Stimulated activated CD8-positive, alpha-beta memory T cell treated with anti-CD3 and anti-CD28 coated beads, Interleukin-7, amount 100 ng/mL, for 4 hours (primary cell): ENCODE measurements at regions not wholly inside any gene's neighbourhood (a gene's known extent, or its start where the extent isn't known, plus 50 kb on each side); places are given as distances from the start of the nearest gene placed in this dataset.
"Not testable (repeated sequence)": the region's sequence is repeated elsewhere in the genome, so short reads cannot be mapped to it uniquely, and the experiment has no call there.

ENCODE experiments used
- DNase-seq, 2 donors: peaks; one replicate each; pipeline ENCODE4 v3.0.0-alpha.2; 2020; ENCODE audit warnings: low read depth in 2 of 2

- DNase-seq: not testable (repeated sequence)
Measured at GRCh38 chr6:14389776-14390175, 272.2 kb downstream of the CD83 start.

GRCh38 chr6:14390805-14391204 is 273.2 kb downstream of the CD83 start:
- no peak for DNase-seq

- DNase-seq: no peak
Measured at GRCh38 chr6:14393910-14394309, 276.3 kb downstream of the CD83 start.

GRCh38 chr6:14396392-14396791 is 278.8 kb downstream of the CD83 start:
- no peak for DNase-seq

GRCh38 chr6:14396826-14397517 is 279.4 kb downstream of the CD83 start:
- DNase-seq: no peak

DNA sequence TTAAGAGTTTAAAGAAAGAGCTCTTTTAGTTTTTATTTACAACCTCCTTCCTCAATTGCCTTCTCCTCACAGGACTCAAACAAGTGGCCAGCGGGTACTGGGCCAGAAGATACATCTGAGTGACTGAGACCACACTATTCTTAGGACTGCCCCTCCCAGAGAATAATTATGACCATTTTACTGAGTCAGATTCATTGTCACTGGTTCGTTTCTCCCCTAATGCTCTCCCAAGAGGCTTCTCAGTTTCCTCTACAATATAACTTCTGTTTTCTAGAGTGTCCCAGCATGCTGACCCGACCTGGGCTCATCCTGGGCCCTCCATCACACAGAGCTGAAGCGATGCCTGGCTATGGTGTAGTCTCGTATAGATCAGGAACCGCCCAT is 279.9 kb downstream of the CD83 start:
- no peak for DNase-seq

DNA sequence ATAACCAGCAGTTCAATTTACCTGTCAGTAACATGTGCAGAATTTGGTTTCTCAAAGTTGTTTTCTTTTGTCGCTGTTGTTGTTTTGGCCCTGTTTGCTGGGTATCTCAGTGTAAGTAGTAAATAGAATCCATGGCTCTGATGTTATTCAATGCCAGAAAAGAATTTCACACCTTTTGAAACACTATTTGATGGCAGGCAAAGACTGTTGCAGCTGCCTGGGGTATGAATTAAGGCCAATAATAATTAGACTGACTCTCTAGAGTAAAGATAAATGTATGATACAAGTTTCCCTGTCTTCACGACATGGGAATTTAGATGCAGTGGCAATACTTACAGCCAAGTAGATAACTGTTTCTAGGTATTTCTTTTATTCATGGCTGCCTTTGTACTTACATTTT is 281.4 kb downstream of the CD83 start:
- DNase-seq: no peak

GRCh38 chr6:14399635-14400034 is 282.1 kb downstream of the CD83 start:
- DNase-seq: no peak

DNA sequence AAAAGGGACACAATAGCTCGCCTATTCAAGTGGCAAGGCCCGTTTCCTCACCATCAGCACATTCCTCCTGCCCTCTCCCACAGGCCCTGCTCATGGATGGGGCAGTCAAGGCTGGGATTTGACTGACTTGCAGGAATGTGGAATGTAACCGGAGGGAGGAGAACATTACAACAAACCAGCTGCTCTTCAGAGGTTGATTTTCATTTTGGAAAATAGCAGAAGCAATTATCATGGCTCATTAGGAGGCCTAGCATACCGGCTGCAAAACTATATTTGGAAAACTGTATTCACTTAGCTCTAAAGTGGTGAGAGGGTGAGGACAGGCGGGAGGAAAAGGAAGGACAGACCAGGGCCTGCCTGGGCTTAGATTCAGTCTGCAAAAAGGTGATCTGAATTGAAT is 283.7 kb downstream of the CD83 start:
- no peak for DNase-seq

- no peak for DNase-seq
Measured at GRCh38 chr6:14406614-14407331, 289.2 kb downstream of the CD83 start.

- no peak for DNase-seq
Measured at GRCh38 chr6:14408446-14408845, 290.9 kb downstream of the CD83 start.

DNA sequence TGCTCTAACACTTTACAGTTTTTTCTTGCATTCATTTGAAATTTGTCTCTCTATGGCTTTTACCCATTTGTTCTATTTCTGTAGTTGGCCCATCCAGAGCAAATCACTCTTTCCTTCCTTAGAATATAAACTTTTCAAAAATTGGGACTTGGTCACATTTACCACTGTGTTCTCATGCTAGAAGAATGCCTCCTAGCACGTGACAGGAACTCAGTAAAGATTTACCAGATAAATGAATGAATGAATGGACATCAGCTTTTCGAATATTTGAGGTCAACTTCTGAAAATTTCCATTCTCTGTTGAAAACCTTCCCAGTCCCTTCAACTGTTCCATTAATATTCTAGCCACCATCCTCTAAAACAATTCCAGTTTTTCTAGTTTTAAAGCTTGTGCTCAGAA is 294.5 kb downstream of the CD83 start:
- DNase-seq: no peak

DNA sequence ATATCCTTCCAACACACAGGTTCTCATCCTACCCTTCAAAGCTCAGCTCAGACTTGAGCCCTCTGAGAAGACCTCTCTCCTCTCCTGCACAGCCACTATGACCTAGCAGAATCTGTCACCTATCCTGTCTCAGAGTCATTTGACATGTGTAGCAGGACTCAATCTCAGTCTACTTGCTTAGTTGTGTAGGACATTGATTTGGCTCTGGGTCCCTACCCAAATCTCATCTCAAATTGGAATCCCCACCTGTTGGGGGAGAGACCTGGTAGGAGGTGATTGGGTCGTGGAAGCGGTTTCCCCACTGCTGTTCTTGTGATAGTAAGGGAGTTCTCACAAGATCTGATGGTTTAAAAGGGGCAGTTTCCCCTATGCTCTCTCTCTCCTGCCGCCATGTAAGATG is 297.9 kb downstream of the CD83 start:
- no peak for DNase-seq

GRCh38 chr6:14417377-14417776 is 299.8 kb downstream of the CD83 start:
- DNase-seq: no peak

- DNase-seq: not testable (repeated sequence)
Measured at GRCh38 chr6:14419224-14419623, 301.7 kb downstream of the CD83 start.

DNA sequence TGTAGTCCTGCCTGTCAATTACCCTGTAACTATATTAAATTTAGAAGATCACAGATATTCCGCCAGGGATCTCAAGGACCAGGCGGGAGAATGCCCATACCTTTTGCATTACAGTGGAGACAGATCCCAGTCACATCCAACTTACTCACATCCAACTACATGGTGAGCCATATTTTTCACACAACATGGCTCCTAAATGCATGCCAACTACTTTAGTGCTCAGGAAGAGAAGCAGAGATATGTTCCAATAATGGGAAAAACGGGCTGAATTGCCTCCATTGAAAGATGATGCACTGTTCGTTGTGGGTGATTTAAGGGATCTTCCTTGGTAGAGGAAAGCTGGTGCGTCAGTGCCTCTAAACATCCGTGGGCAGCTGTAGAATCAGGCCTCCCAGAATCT is 304.5 kb downstream of the CD83 start:
- no peak for DNase-seq

GRCh38 chr6:14422917-14423316 is 305.3 kb downstream of the CD83 start:
- DNase-seq: no peak

GRCh38 chr6:14423330-14423729 is 305.8 kb downstream of the CD83 start:
- no peak for DNase-seq

DNA sequence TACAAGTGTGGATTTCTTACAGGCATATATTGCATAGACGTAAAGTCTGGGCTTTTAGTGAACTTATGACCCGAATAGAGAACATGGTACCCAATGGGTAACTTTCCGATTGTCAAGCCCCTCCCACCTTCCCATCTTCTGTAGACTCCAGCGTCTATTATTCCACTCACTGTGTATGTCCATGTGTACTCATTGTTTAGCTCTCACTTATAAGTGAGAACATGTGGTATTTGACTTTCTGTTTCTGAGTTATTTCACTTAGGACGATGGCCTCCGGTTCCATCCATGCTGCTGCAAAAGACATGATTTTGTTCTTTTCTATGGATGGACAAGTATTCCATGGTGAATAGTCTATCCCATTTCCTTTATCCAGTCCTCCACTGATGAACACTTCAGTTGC is 306.4 kb downstream of the CD83 start:
- DNase-seq: no peak

DNA sequence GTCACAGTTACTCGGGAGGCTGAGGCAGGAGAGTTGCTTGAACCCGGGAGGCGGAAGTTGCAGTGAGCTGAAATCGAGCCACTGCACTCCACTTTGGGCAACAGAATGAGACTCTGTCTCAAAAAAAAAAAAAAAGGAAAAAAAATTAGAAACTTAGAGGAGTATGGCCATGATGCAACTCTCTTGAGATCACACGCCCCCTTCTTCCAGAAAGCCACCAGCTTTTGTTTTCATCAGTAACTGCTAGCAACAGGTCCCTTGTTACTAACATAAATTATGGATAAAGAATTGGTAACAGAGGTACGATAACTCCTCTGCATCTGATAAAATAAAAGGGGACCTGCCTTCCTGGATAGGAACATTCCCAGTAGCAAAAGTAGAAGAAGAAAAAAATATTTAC is 308.2 kb downstream of the CD83 start:
- DNase-seq: no peak

DNA sequence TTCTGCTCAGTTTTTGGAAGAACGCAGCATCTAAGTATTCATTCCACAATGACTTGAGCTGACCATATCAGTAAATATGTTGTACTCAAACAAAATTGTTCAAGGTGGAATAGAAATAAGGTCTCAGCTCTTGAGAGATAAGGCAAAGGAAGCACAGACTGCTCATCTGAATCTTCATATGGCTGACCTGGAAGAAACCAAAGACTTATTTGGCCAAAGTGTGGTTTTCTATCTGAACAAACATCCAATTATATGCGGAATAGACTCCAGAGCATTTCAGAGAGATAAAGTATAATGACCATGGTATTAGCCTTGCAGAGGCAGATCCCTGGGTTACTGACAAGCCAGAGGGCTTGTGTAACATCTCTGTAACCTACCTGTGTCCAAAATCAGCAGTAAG is 308.7 kb downstream of the CD83 start:
- no peak for DNase-seq

DNA sequence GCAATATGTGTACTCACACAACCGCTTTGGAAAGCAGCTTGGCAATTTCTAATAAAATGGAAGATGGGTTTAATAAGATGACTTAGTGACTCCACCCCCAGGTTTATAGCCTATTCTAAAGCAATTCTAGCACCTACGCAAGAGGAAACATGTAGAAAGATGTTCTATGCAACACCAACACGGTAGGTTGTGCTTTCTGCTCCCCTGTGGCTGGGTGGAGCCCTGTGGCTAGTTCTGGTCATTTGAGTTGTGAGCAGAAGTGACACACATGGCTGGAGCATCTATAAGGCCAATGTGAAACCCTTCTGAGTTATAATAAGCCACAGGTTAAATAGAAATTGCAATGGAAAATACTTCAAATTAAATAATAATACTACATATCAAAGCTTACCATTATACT is 310.7 kb downstream of the CD83 start:
- DNase-seq: no peak

DNA sequence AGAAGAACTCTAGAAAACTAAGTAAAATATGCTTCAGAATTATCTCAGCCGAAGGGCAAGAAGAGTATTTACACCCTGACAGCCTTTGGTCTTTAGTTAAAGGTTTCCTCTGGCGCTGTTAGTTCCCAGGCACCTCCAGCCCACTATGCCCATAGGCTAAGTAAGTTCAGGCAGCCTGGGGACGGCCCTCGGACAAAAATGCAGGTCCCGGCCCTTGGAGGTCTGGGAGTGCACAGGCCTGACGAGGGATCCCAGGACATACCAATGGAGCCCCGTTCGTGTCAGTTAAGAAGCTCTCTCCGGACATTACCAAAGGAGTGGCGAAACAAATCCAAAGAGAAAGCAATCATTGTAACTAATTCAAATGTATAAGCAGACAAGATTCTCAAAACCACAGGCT is 311.8 kb downstream of the CD83 start:
- DNase-seq: no peak

- no peak for DNase-seq
Measured at GRCh38 chr6:14430218-14430617, 312.6 kb downstream of the CD83 start.
